Fibroblast of pulmonary artery (primary cell): ENCODE measurements at regions not wholly inside any gene's neighbourhood (a gene's known extent, or its start where the extent isn't known, plus 50 kb on each side); places are given as distances from the start of the nearest gene placed in this dataset.

Source experiments
- DNase-seq: peaks from one replicate; pipeline ENCODE4 v3.0.0-alpha.2; 2010; ENCODE audit warnings: low read depth
- H3K4me3 ChIP-seq: replicated peaks from 2 replicates; pipeline ENCODE4 v1.5.1; 2011; ENCODE audit warnings: low read depth, mild to moderate bottlenecking, control low read depth, low read length, moderate library complexity
- TF ChIP-seq, protein P1 (sequence below): IDR thresholded peaks from 2 replicates; pipeline ENCODE4 v1.5.1; 2011; ENCODE audit warnings: mild to moderate bottlenecking, control low read depth, low read length, inconsistent platforms; ENCODE audit errors: missing control alignments

DNA sequence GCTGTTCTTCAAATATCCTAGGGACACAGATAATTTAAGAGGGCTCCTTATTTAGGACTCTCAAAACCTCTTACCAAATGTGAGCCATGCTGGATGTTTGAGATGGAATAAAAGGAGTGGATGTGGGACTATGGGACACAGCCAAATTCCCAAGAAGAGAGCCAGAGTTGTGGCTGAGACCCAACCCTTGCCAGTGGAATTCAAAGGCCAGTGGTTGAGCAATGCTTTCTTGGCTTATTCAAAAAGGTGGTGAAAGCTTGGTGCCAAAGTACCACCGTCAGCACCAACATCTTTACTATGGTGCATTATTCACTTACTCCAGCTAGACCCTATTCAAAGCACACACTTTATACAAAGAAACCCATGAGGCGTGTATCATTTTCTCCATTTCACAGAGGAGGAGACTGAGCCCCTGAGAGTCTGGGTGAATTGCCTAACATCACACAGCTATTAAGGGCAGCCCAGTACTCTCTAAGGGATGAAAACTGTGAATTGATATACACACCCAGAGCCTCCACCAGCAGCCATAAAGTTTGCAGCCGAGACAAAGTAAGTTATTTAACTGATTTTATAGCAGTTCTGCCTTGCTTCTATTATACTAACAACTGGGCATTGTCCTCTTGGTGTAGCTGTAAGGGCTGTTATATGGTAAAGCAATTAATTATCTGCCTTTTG lies 391.7 kb downstream of the ACTL7B start:
- DNase-seq, result peak; percentile 39
- no peak overlapping the region for H3K4me3 ChIP-seq
- TF ChIP-seq, protein P1, sequence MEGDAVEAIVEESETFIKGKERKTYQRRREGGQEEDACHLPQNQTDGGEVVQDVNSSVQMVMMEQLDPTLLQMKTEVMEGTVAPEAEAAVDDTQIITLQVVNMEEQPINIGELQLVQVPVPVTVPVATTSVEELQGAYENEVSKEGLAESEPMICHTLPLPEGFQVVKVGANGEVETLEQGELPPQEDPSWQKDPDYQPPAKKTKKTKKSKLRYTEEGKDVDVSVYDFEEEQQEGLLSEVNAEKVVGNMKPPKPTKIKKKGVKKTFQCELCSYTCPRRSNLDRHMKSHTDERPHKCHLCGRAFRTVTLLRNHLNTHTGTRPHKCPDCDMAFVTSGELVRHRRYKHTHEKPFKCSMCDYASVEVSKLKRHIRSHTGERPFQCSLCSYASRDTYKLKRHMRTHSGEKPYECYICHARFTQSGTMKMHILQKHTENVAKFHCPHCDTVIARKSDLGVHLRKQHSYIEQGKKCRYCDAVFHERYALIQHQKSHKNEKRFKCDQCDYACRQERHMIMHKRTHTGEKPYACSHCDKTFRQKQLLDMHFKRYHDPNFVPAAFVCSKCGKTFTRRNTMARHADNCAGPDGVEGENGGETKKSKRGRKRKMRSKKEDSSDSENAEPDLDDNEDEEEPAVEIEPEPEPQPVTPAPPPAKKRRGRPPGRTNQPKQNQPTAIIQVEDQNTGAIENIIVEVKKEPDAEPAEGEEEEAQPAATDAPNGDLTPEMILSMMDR, result no peak

DNA sequence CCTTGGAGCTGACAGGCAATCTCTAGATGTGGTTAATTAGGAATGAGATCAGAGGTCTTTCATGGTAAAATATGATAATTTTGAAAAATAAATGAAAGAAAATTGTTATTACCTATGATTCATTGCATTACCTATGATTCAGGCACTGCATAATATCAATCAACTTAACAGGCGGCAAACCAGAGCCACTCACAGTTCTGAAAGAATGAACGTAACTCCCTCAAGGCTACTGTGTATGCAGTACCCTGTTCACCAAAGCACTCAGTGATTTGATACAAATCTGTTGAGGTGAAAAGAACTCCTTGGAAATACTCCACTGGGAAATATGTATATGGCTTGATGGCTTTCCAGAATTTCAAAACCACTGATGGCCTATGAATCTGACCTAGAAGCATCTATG lies 398.9 kb downstream of the ACTL7B start:
- no peak for DNase-seq

DNA sequence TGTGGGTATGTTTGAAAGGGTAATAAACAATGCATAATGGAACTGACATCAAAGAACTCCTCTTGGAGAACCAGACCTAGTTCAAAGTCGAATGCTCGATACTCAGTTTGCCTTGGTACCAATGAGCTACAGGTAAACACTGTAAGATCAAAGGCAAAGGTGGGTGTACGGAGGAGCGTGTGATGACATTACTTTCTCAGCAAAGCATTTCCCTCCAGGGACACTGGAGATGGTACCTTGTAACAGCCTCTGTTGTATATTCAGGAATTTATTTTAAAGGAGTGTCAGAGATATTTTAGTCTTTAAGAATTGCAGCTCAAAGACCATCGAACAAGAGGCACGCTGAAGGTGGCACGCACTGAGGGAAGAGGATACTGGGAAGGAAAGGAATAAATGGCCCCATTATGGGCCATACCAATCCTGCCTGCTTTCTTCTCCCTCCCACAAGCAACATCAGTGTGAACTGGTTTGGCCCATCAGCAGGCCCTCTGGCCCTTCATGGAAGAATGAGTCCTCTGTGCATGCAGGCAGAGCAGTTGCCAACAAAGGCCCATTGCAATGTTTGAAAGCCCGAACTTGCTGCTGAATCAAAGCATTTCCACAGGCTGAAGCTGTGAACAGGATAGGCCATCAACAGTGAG lies 410.2 kb downstream of the ACTL7B start:
- DNase-seq, result no peak
- TF ChIP-seq, protein P1, result no peak

More for the DNA sequence above, 398.9 kb downstream of the ACTL7B start:
- no peak overlapping the region for H3K4me3 ChIP-seq
- TF ChIP-seq, protein P1, result no peak

DNA sequence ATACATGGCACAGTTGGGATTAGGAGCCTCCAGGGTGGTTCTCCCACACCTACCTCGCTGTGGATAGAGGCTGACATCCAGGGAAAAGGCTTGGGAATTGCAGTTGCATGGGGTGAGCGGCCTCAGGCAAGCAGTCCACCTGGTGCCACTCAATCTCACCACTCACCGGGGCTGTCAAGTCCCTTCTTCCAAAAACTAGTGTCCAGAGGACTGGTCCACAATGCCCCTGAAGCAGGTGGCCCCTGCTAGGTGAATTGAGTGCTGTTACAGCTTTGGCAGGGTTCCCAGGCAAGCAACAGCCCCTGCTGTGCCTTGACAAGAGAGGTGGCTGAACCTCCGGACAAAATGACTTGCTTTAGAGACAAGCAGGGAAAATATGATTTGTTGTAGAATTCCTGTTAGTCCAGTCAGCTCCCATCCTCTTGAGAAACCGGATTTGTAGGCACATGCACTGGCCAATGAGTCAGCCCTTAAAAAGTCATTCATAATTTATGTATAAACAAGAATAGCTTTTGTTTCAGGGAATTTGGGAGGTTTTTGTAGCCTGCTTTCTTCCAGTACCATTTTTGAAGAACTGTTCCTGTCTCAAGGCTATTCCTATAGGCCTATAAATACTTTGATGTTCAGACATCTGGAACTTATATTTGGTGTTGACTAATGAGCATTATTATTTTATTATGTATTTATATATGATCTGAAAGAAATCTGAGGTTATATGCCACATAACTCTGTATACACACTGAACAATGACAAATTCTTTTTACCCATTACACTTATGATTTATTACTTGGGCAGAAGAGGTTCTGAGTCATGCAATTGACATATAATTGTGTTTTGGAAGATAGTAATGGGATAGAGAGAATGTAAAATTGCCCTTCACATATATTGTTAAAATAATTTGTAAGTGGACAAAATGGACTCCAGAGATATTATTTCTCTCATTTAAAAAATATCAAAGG lies 411.1 kb downstream of the ACTL7B start:
- H3K4me3 ChIP-seq, result no peak overlapping the region
- DNase-seq, result peak; percentile 91

More for the DNA sequence above, 410.2 kb downstream of the ACTL7B start:
- H3K4me3 ChIP-seq, result no peak overlapping the region

DNA sequence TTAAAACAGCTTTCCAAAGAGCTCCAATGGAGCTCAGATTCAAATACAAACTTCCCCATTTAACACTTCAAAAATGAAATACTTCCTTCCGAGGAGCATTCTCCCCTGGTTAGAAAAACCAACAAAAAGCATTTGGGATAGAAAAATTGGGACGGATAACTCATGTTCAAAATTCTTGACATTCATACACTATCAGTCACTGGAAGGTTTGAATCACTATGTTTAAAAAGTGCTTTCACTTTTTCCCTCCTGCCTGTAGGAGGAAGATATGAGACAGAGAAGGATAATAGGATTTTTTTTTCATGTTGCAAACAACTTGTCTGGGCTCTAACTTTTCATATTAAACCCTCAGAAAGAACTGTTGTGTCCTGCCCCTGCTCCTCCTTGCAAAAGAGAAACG lies 412.0 kb downstream of the ACTL7B start:
- peak; percentile 55 for DNase-seq
- TF ChIP-seq, protein P1, result peak; percentile 6
- no peak overlapping the region for H3K4me3 ChIP-seq

More for the DNA sequence above, 411.1 kb downstream of the ACTL7B start:
- TF ChIP-seq, protein P1, result no peak

DNA sequence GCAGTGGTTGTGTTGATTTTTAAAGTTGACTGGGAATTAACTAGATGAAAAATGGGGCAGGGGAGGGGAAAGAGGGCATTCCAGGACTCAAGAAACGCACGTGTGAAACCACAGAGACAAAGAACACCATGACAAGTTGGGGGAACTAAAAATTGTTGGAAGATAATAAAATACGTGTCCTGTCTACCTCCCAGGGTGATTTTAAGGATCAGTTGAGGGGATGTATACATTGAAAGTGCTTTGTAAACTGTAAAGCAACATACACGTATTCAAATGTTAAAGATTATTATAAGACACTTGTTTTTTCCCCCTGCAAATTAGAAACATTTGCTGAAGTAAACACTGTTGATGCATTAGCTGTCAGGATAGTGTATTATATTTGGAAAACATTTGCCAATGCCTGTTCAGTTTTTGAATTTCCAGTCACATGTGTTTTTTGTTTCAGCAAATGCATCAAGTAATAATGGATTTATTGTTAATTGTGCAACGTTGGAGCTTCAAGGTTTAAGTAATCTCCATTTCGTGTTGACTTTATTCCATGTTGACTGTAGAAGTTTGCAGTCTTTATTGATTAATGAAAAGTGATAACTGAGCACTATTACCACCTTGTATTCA lies 412.7 kb downstream of the ACTL7B start:
- no peak overlapping the region for H3K4me3 ChIP-seq
- TF ChIP-seq, protein P1, result no peak
- no peak for DNase-seq
